ENCODE measurements at regions not wholly inside any gene's neighbourhood (a gene's known extent, or its start where the extent isn't known, plus 50 kb on each side); places are given as distances from the start of the nearest gene placed in this dataset.
"Not testable (repeated sequence)": the region's sequence is repeated elsewhere in the genome, so short reads cannot be mapped to it uniquely, and the experiment has no call there.

DNA sequence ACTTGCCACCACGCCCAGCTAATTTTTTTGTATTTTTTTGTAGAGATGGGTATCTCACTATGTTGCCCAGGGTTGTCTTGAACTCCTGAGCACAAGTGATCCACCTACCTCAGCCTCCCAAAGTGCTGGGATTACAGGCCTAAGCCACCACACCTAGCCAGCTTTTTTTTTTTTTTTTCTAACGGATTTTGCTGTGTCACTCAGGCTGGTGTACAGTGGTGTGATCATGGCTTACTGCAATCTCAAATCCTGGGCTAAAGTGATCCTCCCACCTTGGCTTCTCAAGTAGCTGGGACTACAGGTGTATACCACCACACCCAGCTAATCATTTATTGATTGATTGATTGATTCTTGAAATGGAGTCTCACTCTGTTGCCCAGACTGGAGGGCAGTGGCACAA lies 106.0 kb upstream of the TRIM24 start:
- H3K36me3 Mint-ChIP-seq (ENCODE audit: unreplicated experiment): no peaks in the 10 kb centered on the region
- peaks cover 5% of the 10 kb centered on the region for H3K9me3 Mint-ChIP-seq (ENCODE audit: unreplicated experiment)
- DNase-seq: no peak
- peaks cover 3% of the 10 kb centered on the region for H3K27me3 Mint-ChIP-seq (ENCODE audit: unreplicated experiment)
- no peak overlapping the region for H3K27ac Mint-ChIP-seq (ENCODE audit: unreplicated experiment)
- TF ChIP-seq, protein P1, sequence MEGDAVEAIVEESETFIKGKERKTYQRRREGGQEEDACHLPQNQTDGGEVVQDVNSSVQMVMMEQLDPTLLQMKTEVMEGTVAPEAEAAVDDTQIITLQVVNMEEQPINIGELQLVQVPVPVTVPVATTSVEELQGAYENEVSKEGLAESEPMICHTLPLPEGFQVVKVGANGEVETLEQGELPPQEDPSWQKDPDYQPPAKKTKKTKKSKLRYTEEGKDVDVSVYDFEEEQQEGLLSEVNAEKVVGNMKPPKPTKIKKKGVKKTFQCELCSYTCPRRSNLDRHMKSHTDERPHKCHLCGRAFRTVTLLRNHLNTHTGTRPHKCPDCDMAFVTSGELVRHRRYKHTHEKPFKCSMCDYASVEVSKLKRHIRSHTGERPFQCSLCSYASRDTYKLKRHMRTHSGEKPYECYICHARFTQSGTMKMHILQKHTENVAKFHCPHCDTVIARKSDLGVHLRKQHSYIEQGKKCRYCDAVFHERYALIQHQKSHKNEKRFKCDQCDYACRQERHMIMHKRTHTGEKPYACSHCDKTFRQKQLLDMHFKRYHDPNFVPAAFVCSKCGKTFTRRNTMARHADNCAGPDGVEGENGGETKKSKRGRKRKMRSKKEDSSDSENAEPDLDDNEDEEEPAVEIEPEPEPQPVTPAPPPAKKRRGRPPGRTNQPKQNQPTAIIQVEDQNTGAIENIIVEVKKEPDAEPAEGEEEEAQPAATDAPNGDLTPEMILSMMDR (IDR thresholded peaks at IDR 0.05; ENCODE audit: partially characterized antibody, unreplicated experiment): no peak
- H3K4me1 Mint-ChIP-seq (ENCODE audit: low read depth, unreplicated experiment): no peaks in the 10 kb centered on the region
- no peak overlapping the region for H3K4me3 Mint-ChIP-seq (ENCODE audit: unreplicated experiment)

DNA sequence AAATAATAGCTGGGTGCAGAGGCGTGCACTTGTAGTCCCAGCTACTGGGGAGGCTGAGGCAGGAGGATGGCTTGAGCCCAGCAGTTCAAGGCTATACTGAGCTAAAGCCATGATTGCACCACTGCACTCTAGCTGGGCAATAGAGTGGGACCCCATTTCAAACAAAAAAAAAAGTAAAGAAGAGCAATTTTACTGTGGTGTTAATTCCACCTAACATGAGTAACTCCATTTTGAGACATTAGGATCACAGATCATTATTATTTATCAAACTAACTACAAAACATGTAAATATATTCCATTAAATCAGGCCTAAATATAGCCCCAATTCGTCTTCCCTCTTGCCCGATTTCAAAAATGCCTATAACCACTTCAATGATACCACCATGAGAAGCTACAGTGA lies 104.8 kb upstream of the TRIM24 start:
- no peak overlapping the region for H3K4me3 Mint-ChIP-seq (ENCODE audit: unreplicated experiment)
- no peaks in the 10 kb centered on the region for H3K36me3 Mint-ChIP-seq (ENCODE audit: unreplicated experiment)
- H3K9me3 Mint-ChIP-seq (ENCODE audit: unreplicated experiment): peaks cover 5% of the 10 kb centered on the region
- no peaks in the 10 kb centered on the region for H3K27me3 Mint-ChIP-seq (ENCODE audit: unreplicated experiment)
- no peaks in the 10 kb centered on the region for H3K4me1 Mint-ChIP-seq (ENCODE audit: low read depth, unreplicated experiment)
- DNase-seq: no peak
- no peak overlapping the region for H3K27ac Mint-ChIP-seq (ENCODE audit: unreplicated experiment)
- TF ChIP-seq, protein P1 (IDR thresholded peaks at IDR 0.05; ENCODE audit: partially characterized antibody, unreplicated experiment): no peak

DNA sequence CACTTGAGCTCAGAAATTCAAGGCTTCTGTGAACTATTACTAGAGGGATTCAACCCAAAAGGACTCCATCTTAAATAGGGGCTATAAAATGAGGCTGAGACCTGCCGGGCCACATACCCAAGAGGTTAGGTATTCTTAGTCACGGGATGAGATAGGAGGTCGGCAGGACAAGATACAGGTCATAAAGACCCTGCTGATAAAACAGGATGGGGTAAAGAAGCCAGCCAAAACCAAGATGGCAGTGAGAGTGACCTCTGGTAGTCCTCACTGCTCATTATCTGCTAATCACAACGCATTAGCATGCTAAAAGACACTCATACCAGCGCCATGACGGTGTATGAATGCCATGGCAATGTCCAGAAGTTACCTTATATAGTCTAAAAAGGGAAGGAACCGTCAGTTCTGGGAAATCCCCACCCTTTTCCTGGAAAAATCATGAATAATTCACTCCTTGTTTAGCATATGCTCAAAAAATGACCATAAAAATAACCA lies 101.2 kb upstream of the TRIM24 start:
- Mint-ChIP-seq H3K4me1 (ENCODE audit: low read depth, unreplicated experiment) (no peaks in the 10 kb centered on the region), H3K36me3 (ENCODE audit: unreplicated experiment) (no peaks in the 10 kb centered on the region), H3K9me3 (ENCODE audit: unreplicated experiment) (peaks cover 3% of the 10 kb centered on the region), H3K4me3 (ENCODE audit: unreplicated experiment) (no peak overlapping the region), H3K27ac (ENCODE audit: unreplicated experiment) (no peak overlapping the region), H3K27me3 (ENCODE audit: unreplicated experiment) (no peaks in the 10 kb centered on the region)
- DNase-seq: no peak
- TF ChIP-seq, protein P1 (IDR thresholded peaks at IDR 0.05; ENCODE audit: partially characterized antibody, unreplicated experiment): no peak

DNA sequence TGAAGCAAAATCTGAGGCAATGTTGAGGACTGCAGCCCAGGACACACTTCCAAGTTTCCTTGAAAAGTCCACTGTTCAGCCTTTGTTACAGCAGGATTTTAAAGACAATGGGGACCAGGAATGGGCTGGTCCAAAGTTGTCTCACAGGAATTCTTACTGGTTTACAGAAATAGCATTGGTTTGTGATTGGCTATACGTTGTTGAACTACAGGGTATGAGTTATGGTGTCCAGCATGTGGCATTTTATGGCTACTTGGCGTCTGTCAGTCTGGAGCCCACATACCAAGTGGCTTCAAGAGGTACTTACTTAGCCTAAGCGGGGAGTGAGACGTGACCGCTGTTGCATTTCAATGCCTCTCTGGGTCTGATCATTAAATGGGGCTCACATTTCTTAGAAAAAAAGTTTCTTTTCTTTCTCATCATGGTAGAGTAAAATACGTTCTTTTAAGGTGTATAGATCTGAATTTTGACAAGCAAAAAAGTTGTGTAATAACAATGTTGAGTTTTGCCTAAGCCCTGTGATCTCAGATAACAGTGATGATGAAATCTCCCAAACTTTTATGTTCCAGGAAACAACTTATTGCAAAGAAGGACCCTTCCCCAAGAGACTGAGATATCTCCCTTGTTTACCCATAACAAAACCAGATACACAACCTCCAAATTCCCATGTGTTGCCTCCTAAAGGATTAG lies 100.0 kb upstream of the TRIM24 start:
- H3K9me3 Mint-ChIP-seq (ENCODE audit: unreplicated experiment): peaks cover 3% of the 10 kb centered on the region
- H3K27ac Mint-ChIP-seq (ENCODE audit: unreplicated experiment): no peak overlapping the region
- no peaks in the 10 kb centered on the region for H3K4me1 Mint-ChIP-seq (ENCODE audit: low read depth, unreplicated experiment)
- no peak overlapping the region for H3K4me3 Mint-ChIP-seq (ENCODE audit: unreplicated experiment)
- no peaks in the 10 kb centered on the region for H3K36me3 Mint-ChIP-seq (ENCODE audit: unreplicated experiment)
- no peaks in the 10 kb centered on the region for H3K27me3 Mint-ChIP-seq (ENCODE audit: unreplicated experiment)
- TF ChIP-seq, protein P1 (IDR thresholded peaks at IDR 0.05; ENCODE audit: partially characterized antibody, unreplicated experiment): no peak
- DNase-seq: no peak

DNA sequence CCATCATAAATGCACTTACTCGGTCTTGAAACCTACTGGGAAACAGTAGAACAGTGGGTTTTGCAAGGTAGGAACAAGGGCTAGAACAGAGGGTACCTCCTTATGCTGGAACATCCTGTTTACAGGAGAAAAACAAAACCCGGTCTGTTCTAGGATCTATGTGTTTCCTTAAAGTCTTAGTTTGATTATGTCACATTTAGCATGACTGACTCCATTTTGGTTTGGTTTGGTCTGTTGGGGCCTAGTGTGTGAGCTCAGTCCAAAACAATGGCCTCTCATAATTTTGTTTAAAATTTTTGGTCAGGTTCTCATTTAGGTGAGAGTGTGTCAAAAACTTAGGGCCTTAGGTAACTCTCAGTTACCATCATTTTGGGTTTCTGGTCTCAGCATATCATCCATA lies 96.3 kb upstream of the TRIM24 start:
- H3K4me1 Mint-ChIP-seq (ENCODE audit: low read depth, unreplicated experiment): no peaks in the 10 kb centered on the region
- DNase-seq: no peak
- H3K9me3 Mint-ChIP-seq (ENCODE audit: unreplicated experiment): peaks cover 3% of the 10 kb centered on the region
- no peak overlapping the region for H3K4me3 Mint-ChIP-seq (ENCODE audit: unreplicated experiment)
- TF ChIP-seq, protein P1 (IDR thresholded peaks at IDR 0.05; ENCODE audit: partially characterized antibody, unreplicated experiment): no peak
- no peaks in the 10 kb centered on the region for H3K36me3 Mint-ChIP-seq (ENCODE audit: unreplicated experiment)
- H3K27ac Mint-ChIP-seq (ENCODE audit: unreplicated experiment): no peak overlapping the region
- H3K27me3 Mint-ChIP-seq (ENCODE audit: unreplicated experiment): no peaks in the 10 kb centered on the region

DNA sequence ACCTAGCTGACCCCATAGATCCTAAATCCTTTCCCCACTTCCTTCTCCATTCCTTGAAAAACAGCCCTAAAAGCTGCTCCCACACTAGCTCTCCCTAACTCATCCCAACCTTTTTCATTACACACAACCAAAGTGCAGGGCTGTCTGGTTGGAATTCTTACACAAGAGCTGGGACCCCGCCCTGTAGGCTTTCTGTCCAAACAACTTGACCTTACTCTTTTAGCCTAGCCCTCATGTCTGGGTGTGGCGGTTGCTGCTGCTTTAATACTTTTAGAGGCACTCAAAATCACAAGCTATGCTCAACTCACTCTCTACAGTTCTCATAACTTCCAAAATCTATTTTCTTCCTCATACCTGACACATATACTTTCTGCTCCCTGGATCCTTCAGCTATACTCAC lies 93.9 kb upstream of the TRIM24 start:
- H3K4me1 Mint-ChIP-seq (ENCODE audit: low read depth, unreplicated experiment); H3K4me3 Mint-ChIP-seq (ENCODE audit: unreplicated experiment); H3K9me3 Mint-ChIP-seq (ENCODE audit: unreplicated experiment); DNase-seq; H3K27me3 Mint-ChIP-seq (ENCODE audit: unreplicated experiment); H3K36me3 Mint-ChIP-seq (ENCODE audit: unreplicated experiment); H3K27ac Mint-ChIP-seq (ENCODE audit: unreplicated experiment): not testable (repeated sequence)

DNA sequence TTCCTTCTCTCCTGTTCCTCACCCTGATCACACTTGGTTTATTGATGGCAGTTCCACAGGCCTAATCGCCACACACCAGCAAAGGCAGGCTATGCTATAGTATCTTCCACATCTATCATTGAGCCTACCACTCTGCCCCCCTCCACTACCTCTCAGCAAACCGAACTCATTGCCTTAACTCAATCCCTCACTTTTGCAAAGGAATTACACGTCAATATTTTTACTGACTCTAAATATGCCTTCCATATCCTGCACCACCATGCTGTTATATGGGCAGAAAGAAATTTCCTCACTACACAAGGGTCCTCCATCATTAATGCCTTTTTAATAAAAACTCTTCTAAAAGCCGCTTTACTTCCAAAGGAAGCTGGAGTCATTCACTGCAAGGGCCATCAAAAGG lies 93.4 kb upstream of the TRIM24 start:
- H3K4me3 Mint-ChIP-seq (ENCODE audit: unreplicated experiment); H3K27me3 Mint-ChIP-seq (ENCODE audit: unreplicated experiment); H3K9me3 Mint-ChIP-seq (ENCODE audit: unreplicated experiment); DNase-seq; H3K27ac Mint-ChIP-seq (ENCODE audit: unreplicated experiment); H3K36me3 Mint-ChIP-seq (ENCODE audit: unreplicated experiment); H3K4me1 Mint-ChIP-seq (ENCODE audit: low read depth, unreplicated experiment): not testable (repeated sequence)
